ENCODE measurements at regions not wholly inside any gene's neighbourhood (a gene's known extent, or its start where the extent isn't known, plus 50 kb on each side); places are given as distances from the start of the nearest gene placed in this dataset.

GRCh38 chr5:8157320-8157822 lies 288.4 kb downstream of the MTRR start:
- DNase-seq, result no peak
- Histone ChIP-seq H3K4me3 (no peak overlapping the region), H3K4me1 (ENCODE audit: control insufficient read depth in 5 of 5, insufficient read depth in 5 of 5, low read length in 5 of 5) (no peaks in the 10 kb centered on the region), H3K36me3 (ENCODE audit: control insufficient read depth in 4 of 4, insufficient read depth in 4 of 4, low read length in 4 of 4) (no peaks in the 10 kb centered on the region), H3K27ac (ENCODE audit: low read depth in 1 of 2, low read length in 1 of 2) (no peak overlapping the region), H3K9ac (ENCODE audit: insufficient read depth in 1 of 2, low read length in 2 of 2) (no peak overlapping the region), H3K9me3 (ENCODE audit: control insufficient read depth in 4 of 4, insufficient read depth in 3 of 4, low read length in 3 of 4) (peaks cover 0 to 2% (median 0%) of the 10 kb centered on the region in 4 donors), H3K27me3 (ENCODE audit: control insufficient read depth in 3 of 3, insufficient read depth in 3 of 3, low read length in 2 of 3) (no peaks in the 10 kb centered on the region)
- no peak for ATAC-seq (ENCODE audit: insufficient read depth, low FRiP score)
- TF ChIP-seq CTCF (IDR thresholded peaks at IDR 0.05; ENCODE audit: control extremely low read depth, extremely low read depth), result no peak
- 72 to 73% methylated on average over 7 of the region's 7 CpGs for WGBS, 2 donors

DNA sequence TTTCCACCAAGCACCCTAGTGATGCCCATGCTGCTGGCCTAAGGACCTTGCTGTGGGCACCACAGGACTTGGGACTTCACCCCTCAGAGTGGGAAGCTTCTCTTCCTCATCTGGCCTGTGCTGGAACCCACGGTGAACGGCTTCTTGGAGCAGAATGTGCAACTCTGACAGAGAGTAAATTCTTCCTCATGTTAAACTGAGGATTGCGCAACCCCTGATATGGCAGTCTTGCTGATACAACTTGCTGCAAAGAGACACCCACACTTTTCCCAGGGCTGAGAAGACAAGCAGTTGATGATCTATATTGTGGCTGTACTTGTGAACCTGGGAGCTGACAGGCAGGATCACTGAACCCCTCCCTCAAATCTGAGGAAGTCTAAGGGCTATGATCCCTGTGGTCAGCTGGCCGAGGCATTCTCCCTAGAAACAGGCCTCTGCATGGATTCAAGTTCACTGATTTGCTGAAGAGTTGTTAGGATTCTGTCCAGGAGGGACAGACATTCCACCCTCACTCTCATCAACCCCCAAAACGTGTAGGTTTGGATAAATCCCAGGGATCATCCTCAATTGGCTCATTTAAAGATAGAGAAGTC lies 307.2 kb downstream of the MTRR start:
- ATAC-seq (ENCODE audit: insufficient read depth, low FRiP score) (no peak), DNase-seq (peak in 2 of 3 donors; percentile 43 to 68)
- no peak overlapping the region for H3K4me3 ChIP-seq
- H3K36me3 ChIP-seq (ENCODE audit: control insufficient read depth in 4 of 4, insufficient read depth in 4 of 4, low read length in 4 of 4), result no peaks in the 10 kb centered on the region
- no peak overlapping the region for H3K9ac ChIP-seq (ENCODE audit: insufficient read depth in 1 of 2, low read length in 2 of 2)
- H3K9me3 ChIP-seq (ENCODE audit: control insufficient read depth in 4 of 4, insufficient read depth in 3 of 4, low read length in 3 of 4), result peaks cover 0 to 2% (median 0%) of the 10 kb centered on the region in 4 donors
- no peaks in the 10 kb centered on the region for H3K27me3 ChIP-seq (ENCODE audit: control insufficient read depth in 3 of 3, insufficient read depth in 3 of 3, low read length in 2 of 3)
- no peak overlapping the region for H3K27ac ChIP-seq (ENCODE audit: low read depth in 1 of 2, low read length in 1 of 2)
- no peaks in the 10 kb centered on the region for H3K4me1 ChIP-seq (ENCODE audit: control insufficient read depth in 5 of 5, insufficient read depth in 5 of 5, low read length in 5 of 5)
- TF ChIP-seq CTCF (IDR thresholded peaks at IDR 0.05; ENCODE audit: control extremely low read depth, extremely low read depth), result no peak
- WGBS, 2 donors, result 45 to 49% methylated on average over 5 of the region's 5 CpGs

- Histone ChIP-seq H3K4me3 (no peak overlapping the region), H3K36me3 (ENCODE audit: control insufficient read depth in 4 of 4, insufficient read depth in 4 of 4, low read length in 4 of 4) (no peaks in the 10 kb centered on the region), H3K4me1 (ENCODE audit: control insufficient read depth in 5 of 5, insufficient read depth in 5 of 5, low read length in 5 of 5) (no peaks in the 10 kb centered on the region), H3K27ac (ENCODE audit: low read depth in 1 of 2, low read length in 1 of 2) (no peak overlapping the region), H3K9me3 (ENCODE audit: control insufficient read depth in 4 of 4, insufficient read depth in 3 of 4, low read length in 3 of 4) (no peaks in the 10 kb centered on the region), H3K9ac (ENCODE audit: insufficient read depth in 1 of 2, low read length in 2 of 2) (no peak overlapping the region), H3K27me3 (ENCODE audit: control insufficient read depth in 3 of 3, insufficient read depth in 3 of 3, low read length in 2 of 3) (no peaks in the 10 kb centered on the region)
- DNase-seq, result peak in 1 of 3 donors; percentile 9
- ATAC-seq (ENCODE audit: insufficient read depth, low FRiP score), result no peak
- WGBS, 2 donors, result 33% methylated on average over 5 of the region's 5 CpGs
- peak; percentile 18 for TF ChIP-seq CTCF (IDR thresholded peaks at IDR 0.05; ENCODE audit: control extremely low read depth, extremely low read depth)
These were observed 315.6 kb downstream of the MTRR start for GRCh38 chr5:8184455-8185063.

Data from lung (tissue), 11 donors.